ENCODE measurements at regions not wholly inside any gene's neighbourhood (a gene's known extent, or its start where the extent isn't known, plus 50 kb on each side); places are given as distances from the start of the nearest gene placed in this dataset.

DNA sequence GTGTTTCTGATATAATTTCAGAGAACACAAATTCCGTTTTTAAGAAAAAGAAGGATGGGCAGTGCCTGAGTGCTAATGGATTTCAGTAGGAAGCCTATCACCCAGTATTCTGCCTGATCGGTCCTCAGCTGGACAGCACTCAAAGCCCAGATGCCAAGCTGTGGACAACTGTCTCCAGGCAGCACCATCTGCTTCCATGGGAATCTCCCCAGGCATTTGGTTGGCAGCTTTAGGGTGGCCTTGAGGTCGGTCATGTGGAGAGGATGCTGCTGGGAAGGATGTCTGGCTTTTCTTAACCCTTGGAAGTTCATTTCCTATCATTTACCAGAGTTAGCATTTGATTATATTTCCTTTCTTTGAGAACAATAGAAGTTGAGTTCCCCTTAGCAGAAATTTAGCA is 311.7 kb downstream of the TBC1D4 start:
- no peaks in the 10 kb centered on the region for H3K9me3 ChIP-seq (ENCODE audit: low read length)
- no peaks in the 10 kb centered on the region for H3K27me3 ChIP-seq (ENCODE audit: insufficient read depth, low read length)
- no peaks in the 10 kb centered on the region for H3K36me3 ChIP-seq (ENCODE audit: insufficient read depth, low read length)
- no peaks in the 10 kb centered on the region for H3K4me1 ChIP-seq (ENCODE audit: insufficient read depth, low read length, severe bottlenecking)
- no peaks in the 10 kb centered on the region for H3K9me2 ChIP-seq (ENCODE audit: low read depth, low read length)
- no peak for TF ChIP-seq EZH2 (IDR thresholded peaks at IDR 0.05; ENCODE audit: borderline replicate concordance, low read length)
- TF ChIP-seq, protein P1, sequence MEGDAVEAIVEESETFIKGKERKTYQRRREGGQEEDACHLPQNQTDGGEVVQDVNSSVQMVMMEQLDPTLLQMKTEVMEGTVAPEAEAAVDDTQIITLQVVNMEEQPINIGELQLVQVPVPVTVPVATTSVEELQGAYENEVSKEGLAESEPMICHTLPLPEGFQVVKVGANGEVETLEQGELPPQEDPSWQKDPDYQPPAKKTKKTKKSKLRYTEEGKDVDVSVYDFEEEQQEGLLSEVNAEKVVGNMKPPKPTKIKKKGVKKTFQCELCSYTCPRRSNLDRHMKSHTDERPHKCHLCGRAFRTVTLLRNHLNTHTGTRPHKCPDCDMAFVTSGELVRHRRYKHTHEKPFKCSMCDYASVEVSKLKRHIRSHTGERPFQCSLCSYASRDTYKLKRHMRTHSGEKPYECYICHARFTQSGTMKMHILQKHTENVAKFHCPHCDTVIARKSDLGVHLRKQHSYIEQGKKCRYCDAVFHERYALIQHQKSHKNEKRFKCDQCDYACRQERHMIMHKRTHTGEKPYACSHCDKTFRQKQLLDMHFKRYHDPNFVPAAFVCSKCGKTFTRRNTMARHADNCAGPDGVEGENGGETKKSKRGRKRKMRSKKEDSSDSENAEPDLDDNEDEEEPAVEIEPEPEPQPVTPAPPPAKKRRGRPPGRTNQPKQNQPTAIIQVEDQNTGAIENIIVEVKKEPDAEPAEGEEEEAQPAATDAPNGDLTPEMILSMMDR (IDR thresholded peaks at IDR 0.05; ENCODE audit: low read length), result no peak
- H3K79me2 ChIP-seq (ENCODE audit: insufficient read depth, low read length), result no peaks in the 10 kb centered on the region
- no peak overlapping the region for H2AFZ ChIP-seq (ENCODE audit: low read length)
- H3F3A ChIP-seq (ENCODE audit: insufficient read depth, low read length), result no peaks in the 10 kb centered on the region
- H3K4me3 ChIP-seq (ENCODE audit: low read depth, low read length, poor library complexity, severe bottlenecking), result no peak overlapping the region
- no peak overlapping the region for H3K27ac ChIP-seq (ENCODE audit: low read depth, low read length, poor library complexity, severe bottlenecking)
- H4K20me1 ChIP-seq (ENCODE audit: insufficient read depth, low read length), result no peaks in the 10 kb centered on the region
- no peak overlapping the region for H3K9ac ChIP-seq (ENCODE audit: low read length)
- no peak overlapping the region for H3K4me2 ChIP-seq (ENCODE audit: low read length)

DNA sequence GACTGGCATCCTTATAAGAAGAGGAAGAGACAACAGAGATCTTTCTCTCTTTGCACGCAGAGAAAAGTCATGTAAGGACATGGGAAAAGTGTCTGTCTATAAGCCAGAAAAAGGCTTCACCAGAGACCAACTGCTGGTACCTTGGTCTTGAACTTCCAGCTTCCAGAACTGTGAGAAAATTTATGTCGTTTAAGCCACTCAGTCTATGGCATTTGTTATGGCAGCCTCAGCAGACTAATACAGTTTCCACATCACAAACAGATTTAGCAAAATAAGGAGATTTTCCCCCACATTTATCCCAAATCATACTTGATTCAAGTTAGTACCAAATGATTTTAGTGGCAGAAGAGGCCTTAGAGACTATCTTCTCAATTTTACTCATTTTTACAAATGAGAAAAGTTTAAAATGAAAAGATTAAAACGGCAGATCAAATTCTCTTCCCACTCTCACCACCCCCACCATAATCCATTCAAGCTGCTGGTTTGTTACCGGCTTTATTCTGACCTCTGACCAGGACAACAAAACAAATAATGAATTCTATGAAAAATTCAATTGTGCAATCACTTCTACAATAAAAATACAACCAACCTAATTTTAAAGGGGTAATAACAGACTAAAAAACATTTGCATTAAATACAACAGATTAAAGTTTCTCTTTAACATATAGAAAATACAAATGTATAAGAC is 316.3 kb downstream of the TBC1D4 start:
- TF ChIP-seq, protein P1 (IDR thresholded peaks at IDR 0.05; ENCODE audit: low read length), result no peak
- TF ChIP-seq EZH2 (IDR thresholded peaks at IDR 0.05; ENCODE audit: borderline replicate concordance, low read length), result no peak
- Histone ChIP-seq H3K27ac (ENCODE audit: low read depth, low read length, poor library complexity, severe bottlenecking) (no peak overlapping the region), H4K20me1 (ENCODE audit: insufficient read depth, low read length) (no peaks in the 10 kb centered on the region), H3K9me3 (ENCODE audit: low read length) (no peaks in the 10 kb centered on the region), H3K4me1 (ENCODE audit: insufficient read depth, low read length, severe bottlenecking) (no peaks in the 10 kb centered on the region), H3K4me3 (ENCODE audit: low read depth, low read length, poor library complexity, severe bottlenecking) (no peak overlapping the region), H3K9me2 (ENCODE audit: low read depth, low read length) (no peaks in the 10 kb centered on the region), H3K79me2 (ENCODE audit: insufficient read depth, low read length) (no peaks in the 10 kb centered on the region), H3F3A (ENCODE audit: insufficient read depth, low read length) (no peaks in the 10 kb centered on the region), H3K4me2 (ENCODE audit: low read length) (no peak overlapping the region), H3K9ac (ENCODE audit: low read length) (no peak overlapping the region), H2AFZ (ENCODE audit: low read length) (no peak overlapping the region), H3K27me3 (ENCODE audit: insufficient read depth, low read length) (no peaks in the 10 kb centered on the region), H3K36me3 (ENCODE audit: insufficient read depth, low read length) (no peaks in the 10 kb centered on the region)

- no peaks in the 10 kb centered on the region for H3K4me1 ChIP-seq (ENCODE audit: insufficient read depth, low read length, severe bottlenecking)
- TF ChIP-seq EZH2 (IDR thresholded peaks at IDR 0.05; ENCODE audit: borderline replicate concordance, low read length), result no peak
- TF ChIP-seq, protein P1 (IDR thresholded peaks at IDR 0.05; ENCODE audit: low read length), result no peak
- H3K4me2 ChIP-seq (ENCODE audit: low read length), result no peak overlapping the region
- no peak overlapping the region for H3K27ac ChIP-seq (ENCODE audit: low read depth, low read length, poor library complexity, severe bottlenecking)
- H3K27me3 ChIP-seq (ENCODE audit: insufficient read depth, low read length), result no peaks in the 10 kb centered on the region
- no peaks in the 10 kb centered on the region for H3K79me2 ChIP-seq (ENCODE audit: insufficient read depth, low read length)
- no peaks in the 10 kb centered on the region for H3F3A ChIP-seq (ENCODE audit: insufficient read depth, low read length)
- H3K9me3 ChIP-seq (ENCODE audit: low read length), result no peaks in the 10 kb centered on the region
- no peak overlapping the region for H3K4me3 ChIP-seq (ENCODE audit: low read depth, low read length, poor library complexity, severe bottlenecking)
- H4K20me1 ChIP-seq (ENCODE audit: insufficient read depth, low read length), result no peaks in the 10 kb centered on the region
- H3K9me2 ChIP-seq (ENCODE audit: low read depth, low read length), result no peaks in the 10 kb centered on the region
- H3K9ac ChIP-seq (ENCODE audit: low read length), result no peak overlapping the region
- no peaks in the 10 kb centered on the region for H3K36me3 ChIP-seq (ENCODE audit: insufficient read depth, low read length)
- no peak overlapping the region for H2AFZ ChIP-seq (ENCODE audit: low read length)
Measured at GRCh38 chr13:75161804-75162203, 320.2 kb downstream of the TBC1D4 start.

Measured in OCI-LY1 (cell line).